GM23338 (cell line): ENCODE measurements at regions not wholly inside any gene's neighbourhood (a gene's known extent, or its start where the extent isn't known, plus 50 kb on each side); places are given as distances from the start of the nearest gene placed in this dataset.
"Not testable (repeated sequence)": the region's sequence is repeated elsewhere in the genome, so short reads cannot be mapped to it uniquely, and the experiment has no call there.

ENCODE experiments used
- ATAC-seq: fragments of 200-7000 bp; cut with Tn5 transposase; 3 replicates; pipeline ENCODE4 v1.9.1; 2020
- DNase-seq: peaks from one replicate; pipeline ENCODE4 v3.0.0-alpha.2; 2015; ENCODE audit warnings: low spot score
- H2AFZ ChIP-seq: fragments of 200-600 bp; sonication (generic); 2 replicates; pipeline ENCODE4 v1.8.0; 2016; ENCODE audit warnings: antibody characterized with exemption, mild to moderate bottlenecking, moderate library complexity
- H3F3A ChIP-seq: fragments of 200-600 bp; sonication (generic); replicated peaks from 2 replicates; pipeline ENCODE4 v1.8.0; 2017; ENCODE audit warnings: antibody characterized with exemption, mixed run types, low read depth
- H3K27ac ChIP-seq: fragments of 200-600 bp; sonication (generic); 2 replicates; pipeline ENCODE4 v1.6.1; 2016; ENCODE audit warnings: low read depth
- H3K27me3 ChIP-seq: fragments of 200-600 bp; sonication (generic); 2 replicates; pipeline ENCODE4 v1.8.0; 2016; ENCODE audit warnings: mild to moderate bottlenecking, mixed run types, moderate library complexity; ENCODE audit not compliant: insufficient read depth
- H3K36me3 ChIP-seq: fragments of 200-600 bp; sonication (generic); 2 replicates; pipeline ENCODE4 v1.8.0; 2016; ENCODE audit warnings: mild to moderate bottlenecking; ENCODE audit not compliant: insufficient read depth
- H3K4me1 ChIP-seq: fragments of 200-600 bp; sonication (generic); 2 replicates; pipeline ENCODE4 v1.8.0; 2016; ENCODE audit warnings: mild to moderate bottlenecking, moderate library complexity; ENCODE audit not compliant: insufficient read depth
- H3K4me2 ChIP-seq: fragments of 200-600 bp; sonication (generic); 2 replicates; pipeline ENCODE4 v1.7.1; 2017; ENCODE audit warnings: mixed run types
- H3K4me3 ChIP-seq: fragments of 200-600 bp; sonication (generic); 2 replicates; pipeline ENCODE4 v1.6.1; 2016; ENCODE audit warnings: mixed run types
- H3K79me2 ChIP-seq: fragments of 200-600 bp; sonication (generic); replicated peaks from 2 replicates; pipeline ENCODE4 v1.8.0; 2017; ENCODE audit warnings: mild to moderate bottlenecking; ENCODE audit not compliant: insufficient read depth
- H3K9me2 ChIP-seq: fragments of 200-600 bp; sonication (generic); 2 replicates; pipeline ENCODE4 v1.8.0; 2017; ENCODE audit not compliant: insufficient read depth
- H4K20me1 ChIP-seq: fragments of 200-600 bp; sonication (generic); replicated peaks from 2 replicates; pipeline ENCODE4 v1.8.0; 2017; ENCODE audit warnings: mild to moderate bottlenecking; ENCODE audit not compliant: insufficient read depth
- H3K27ac Mint-ChIP-seq: 2 replicates; pipeline ENCODE4 v1.8.0; 2020; ENCODE audit warnings: inconsistent platforms, mild to moderate bottlenecking, moderate library complexity, mixed read lengths
- H3K27me3 Mint-ChIP-seq: 3 replicates; pipeline ENCODE4 v1.8.0; 2022; ENCODE audit warnings: low read depth, mild to moderate bottlenecking, moderate library complexity, mixed read lengths, inconsistent platforms; ENCODE audit not compliant: insufficient read depth, poor library complexity
- H3K36me3 Mint-ChIP-seq: 3 replicates; pipeline ENCODE4 v1.8.0; 2021; ENCODE audit warnings: low read depth, mild to moderate bottlenecking, inconsistent platforms, moderate library complexity, mixed read lengths
- H3K4me1 Mint-ChIP-seq: 3 replicates; pipeline ENCODE4 v1.8.0; 2020; ENCODE audit warnings: mild to moderate bottlenecking, inconsistent platforms, mixed read lengths
- H3K4me3 Mint-ChIP-seq: 3 replicates; pipeline ENCODE4 v1.8.0; 2021; ENCODE audit warnings: moderate library complexity, mild to moderate bottlenecking, inconsistent platforms, mixed read lengths
- H3K9me3 Mint-ChIP-seq: 3 replicates; pipeline ENCODE4 v1.8.0; 2020; ENCODE audit warnings: moderate library complexity, mild to moderate bottlenecking, inconsistent platforms, mixed read lengths
- JUNB ChIP-seq: IDR thresholded peaks from one replicate; pipeline ENCODE4 v1.6.1; 2016; ENCODE audit warnings: antibody characterized with exemption; ENCODE audit not compliant: unreplicated experiment
- POLR2AphosphoS5 ChIP-seq: IDR thresholded peaks from 2 replicates; pipeline ENCODE4 v1.6.1; 2016; ENCODE audit warnings: antibody characterized with exemption, low read depth
- STAT1 ChIP-seq: IDR thresholded peaks from one replicate; pipeline ENCODE4 v1.6.1; 2016; ENCODE audit warnings: antibody characterized with exemption; ENCODE audit not compliant: unreplicated experiment
- ZNF331 ChIP-seq: fragments of 250-450 bp; sonication (Bioruptor Pico); IDR thresholded peaks from 2 replicates; pipeline ENCODE4 v1.5.0; 2020; ENCODE audit warnings: low read depth, mild to moderate bottlenecking, moderate library complexity
- TF ChIP-seq, protein P1 (sequence below), 2 experiments: fragments of 200-600 bp in 1 of 2; sonication (generic) in 1 of 2; conservative IDR thresholded peaks; 2 replicates each; pipeline versions ENCODE4 v1.5.1 to v1.6.1; 2016 to 2017; ENCODE audit warnings: antibody characterized with exemption in 2 of 2, low read depth in 2 of 2, mild to moderate bottlenecking in 2 of 2, moderate library complexity in 1 of 2
- TF ChIP-seq, protein P2 (sequence below): IDR thresholded peaks from one replicate; pipeline ENCODE4 v1.6.1; 2018; ENCODE audit warnings: antibody characterized with exemption; ENCODE audit not compliant: unreplicated experiment

DNA sequence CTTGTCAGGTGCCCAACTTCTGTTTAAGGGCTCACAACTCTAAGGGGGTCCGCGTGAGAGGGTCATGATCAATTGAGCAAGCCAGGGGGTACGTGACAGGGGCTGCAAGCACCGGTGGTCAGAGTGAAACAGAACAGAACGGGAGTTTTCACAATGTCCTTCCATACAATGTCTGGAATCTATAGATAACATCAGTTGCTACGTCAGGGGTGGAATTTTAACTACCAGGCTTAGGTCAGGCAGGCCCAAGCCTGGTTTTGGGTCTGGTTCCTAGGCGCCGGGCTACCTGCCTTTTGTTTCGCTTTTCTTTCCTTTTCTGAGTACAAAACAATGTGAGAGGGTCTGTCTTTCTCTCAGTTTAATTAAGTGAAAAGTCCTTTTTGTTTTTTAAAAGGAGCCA lies 666.5 kb upstream of the MBL2 start:
- H3K27ac Mint-ChIP-seq: peak overlapping the region; percentile 58
- not testable (repeated sequence) for H3K36me3 Mint-ChIP-seq, H3K79me2 ChIP-seq, H4K20me1 ChIP-seq, H3F3A ChIP-seq, H3K27me3 ChIP-seq, ATAC-seq, H3K27me3 Mint-ChIP-seq, H3K9me3 Mint-ChIP-seq, H3K27ac ChIP-seq, H3K9me2 ChIP-seq, H3K4me1 ChIP-seq, H3K4me2 ChIP-seq, H3K4me3 Mint-ChIP-seq, H3K4me3 ChIP-seq, H3K36me3 ChIP-seq
- H3K4me1 Mint-ChIP-seq: peaks cover 17% of the 10 kb centered on the region
- peak; percentile 22 for DNase-seq
- H2AFZ ChIP-seq: peak overlapping the region; percentile 2; the same call in 1 of the 2 replicates

DNA sequence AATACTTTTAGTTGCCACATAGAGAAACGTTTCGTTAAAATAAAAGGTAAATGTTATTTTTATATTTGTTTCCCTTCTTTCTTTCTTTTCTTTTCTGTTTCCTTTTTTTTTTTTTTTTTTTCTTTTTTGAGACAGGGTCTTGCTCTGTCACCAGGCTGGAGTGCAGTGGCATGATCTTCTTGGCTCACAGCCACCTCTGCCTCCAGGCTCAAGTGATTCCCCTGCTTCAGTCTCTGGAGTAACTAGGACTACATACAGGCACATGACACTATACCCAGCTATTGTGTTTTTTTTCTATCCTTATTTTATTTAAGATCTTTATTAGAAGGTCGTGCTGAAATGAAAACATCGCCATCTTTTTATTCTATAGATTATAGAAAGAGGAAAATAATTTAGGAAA lies 661.8 kb upstream of the MBL2 start:
- Histone ChIP-seq H3K9me2 (no peaks in the 10 kb centered on the region), H3F3A (no peaks in the 10 kb centered on the region), H3K27me3 (no peaks in the 10 kb centered on the region), H3K4me1 (peaks cover 28% of the 10 kb centered on the region), H3K4me3 (no peak overlapping the region), H4K20me1 (no peaks in the 10 kb centered on the region), H3K4me2 (no peak overlapping the region), H3K79me2 (no peaks in the 10 kb centered on the region), H3K27ac (peak overlapping the region; percentile 9; the same call in 1 of the 2 replicates), H2AFZ (no peak overlapping the region), H3K36me3 (no peaks in the 10 kb centered on the region)
- Mint-ChIP-seq H3K4me3 (no peak overlapping the region), H3K36me3 (no peaks in the 10 kb centered on the region), H3K27ac (0 out of 2 replicates have a peak overlapping the region, but pooled peaks have one; percentile 50), H3K27me3 (no peaks in the 10 kb centered on the region), H3K9me3 (no peaks in the 10 kb centered on the region), H3K4me1 (peaks cover 28% of the 10 kb centered on the region)
- peak; percentile 46; the same call in 2 of the 3 replicates for ATAC-seq
- TF ChIP-seq, protein P1, sequence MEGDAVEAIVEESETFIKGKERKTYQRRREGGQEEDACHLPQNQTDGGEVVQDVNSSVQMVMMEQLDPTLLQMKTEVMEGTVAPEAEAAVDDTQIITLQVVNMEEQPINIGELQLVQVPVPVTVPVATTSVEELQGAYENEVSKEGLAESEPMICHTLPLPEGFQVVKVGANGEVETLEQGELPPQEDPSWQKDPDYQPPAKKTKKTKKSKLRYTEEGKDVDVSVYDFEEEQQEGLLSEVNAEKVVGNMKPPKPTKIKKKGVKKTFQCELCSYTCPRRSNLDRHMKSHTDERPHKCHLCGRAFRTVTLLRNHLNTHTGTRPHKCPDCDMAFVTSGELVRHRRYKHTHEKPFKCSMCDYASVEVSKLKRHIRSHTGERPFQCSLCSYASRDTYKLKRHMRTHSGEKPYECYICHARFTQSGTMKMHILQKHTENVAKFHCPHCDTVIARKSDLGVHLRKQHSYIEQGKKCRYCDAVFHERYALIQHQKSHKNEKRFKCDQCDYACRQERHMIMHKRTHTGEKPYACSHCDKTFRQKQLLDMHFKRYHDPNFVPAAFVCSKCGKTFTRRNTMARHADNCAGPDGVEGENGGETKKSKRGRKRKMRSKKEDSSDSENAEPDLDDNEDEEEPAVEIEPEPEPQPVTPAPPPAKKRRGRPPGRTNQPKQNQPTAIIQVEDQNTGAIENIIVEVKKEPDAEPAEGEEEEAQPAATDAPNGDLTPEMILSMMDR (conservative IDR thresholded peaks at IDR 0.05; ENCODE audit: low read depth in 2 of 2): no peak
- TF ChIP-seq ZNF331 (CRISPR knock-in tag) (no peak), STAT1 (no peak)
- TF ChIP-seq, protein P2, sequence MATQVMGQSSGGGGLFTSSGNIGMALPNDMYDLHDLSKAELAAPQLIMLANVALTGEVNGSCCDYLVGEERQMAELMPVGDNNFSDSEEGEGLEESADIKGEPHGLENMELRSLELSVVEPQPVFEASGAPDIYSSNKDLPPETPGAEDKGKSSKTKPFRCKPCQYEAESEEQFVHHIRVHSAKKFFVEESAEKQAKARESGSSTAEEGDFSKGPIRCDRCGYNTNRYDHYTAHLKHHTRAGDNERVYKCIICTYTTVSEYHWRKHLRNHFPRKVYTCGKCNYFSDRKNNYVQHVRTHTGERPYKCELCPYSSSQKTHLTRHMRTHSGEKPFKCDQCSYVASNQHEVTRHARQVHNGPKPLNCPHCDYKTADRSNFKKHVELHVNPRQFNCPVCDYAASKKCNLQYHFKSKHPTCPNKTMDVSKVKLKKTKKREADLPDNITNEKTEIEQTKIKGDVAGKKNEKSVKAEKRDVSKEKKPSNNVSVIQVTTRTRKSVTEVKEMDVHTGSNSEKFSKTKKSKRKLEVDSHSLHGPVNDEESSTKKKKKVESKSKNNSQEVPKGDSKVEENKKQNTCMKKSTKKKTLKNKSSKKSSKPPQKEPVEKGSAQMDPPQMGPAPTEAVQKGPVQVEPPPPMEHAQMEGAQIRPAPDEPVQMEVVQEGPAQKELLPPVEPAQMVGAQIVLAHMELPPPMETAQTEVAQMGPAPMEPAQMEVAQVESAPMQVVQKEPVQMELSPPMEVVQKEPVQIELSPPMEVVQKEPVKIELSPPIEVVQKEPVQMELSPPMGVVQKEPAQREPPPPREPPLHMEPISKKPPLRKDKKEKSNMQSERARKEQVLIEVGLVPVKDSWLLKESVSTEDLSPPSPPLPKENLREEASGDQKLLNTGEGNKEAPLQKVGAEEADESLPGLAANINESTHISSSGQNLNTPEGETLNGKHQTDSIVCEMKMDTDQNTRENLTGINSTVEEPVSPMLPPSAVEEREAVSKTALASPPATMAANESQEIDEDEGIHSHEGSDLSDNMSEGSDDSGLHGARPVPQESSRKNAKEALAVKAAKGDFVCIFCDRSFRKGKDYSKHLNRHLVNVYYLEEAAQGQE: no peak
- peak; percentile 17 for DNase-seq

DNA sequence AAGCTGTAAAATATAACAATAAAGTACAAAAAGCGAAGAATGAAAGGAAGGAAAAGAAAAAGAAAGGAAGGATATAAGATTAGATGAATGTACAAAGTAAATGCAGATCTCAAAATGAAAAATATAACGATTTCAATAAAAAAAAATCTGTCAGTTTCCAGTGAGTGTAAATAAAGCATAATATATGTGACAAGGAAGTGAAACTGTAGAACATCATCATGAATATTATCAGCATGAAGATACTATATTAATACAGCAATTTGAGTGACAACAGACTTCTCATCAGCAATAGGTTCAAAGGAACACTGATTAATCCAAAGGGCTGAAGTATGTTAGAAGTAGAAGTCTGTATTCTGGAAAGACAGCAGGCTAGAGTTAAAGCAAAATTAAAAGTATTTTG lies 659.5 kb upstream of the MBL2 start:
- Histone ChIP-seq H4K20me1 (no peaks in the 10 kb centered on the region), H3K27ac (no peak overlapping the region), H2AFZ (no peak overlapping the region), H3K27me3 (no peaks in the 10 kb centered on the region), H3K4me3 (no peak overlapping the region), H3K9me2 (no peaks in the 10 kb centered on the region), H3K36me3 (no peaks in the 10 kb centered on the region), H3K79me2 (no peaks in the 10 kb centered on the region), H3F3A (no peaks in the 10 kb centered on the region), H3K4me1 (peaks cover 24% of the 10 kb centered on the region), H3K4me2 (no peak overlapping the region)
- Mint-ChIP-seq H3K27ac (no peak overlapping the region), H3K4me1 (peaks cover 22% of the 10 kb centered on the region), H3K36me3 (no peaks in the 10 kb centered on the region), H3K4me3 (no peak overlapping the region), H3K27me3 (no peaks in the 10 kb centered on the region), H3K9me3 (no peaks in the 10 kb centered on the region)
- DNase-seq (no peak), ATAC-seq (no peak)
- TF ChIP-seq JUNB: no peak
- TF ChIP-seq, protein P1 (conservative IDR thresholded peaks at IDR 0.05; ENCODE audit: low read depth in 2 of 2): no peak
- no peak for TF ChIP-seq STAT1
- TF ChIP-seq POLR2AphosphoS5: no peak
